ENCODE measurements at regions not wholly inside any gene's neighbourhood (a gene's known extent, or its start where the extent isn't known, plus 50 kb on each side); places are given as distances from the start of the nearest gene placed in this dataset.

GRCh38 chr10:14385596-14386593, 55.2 kb upstream of the FRMD4A start:
- DNase-seq: no peak

DNA sequence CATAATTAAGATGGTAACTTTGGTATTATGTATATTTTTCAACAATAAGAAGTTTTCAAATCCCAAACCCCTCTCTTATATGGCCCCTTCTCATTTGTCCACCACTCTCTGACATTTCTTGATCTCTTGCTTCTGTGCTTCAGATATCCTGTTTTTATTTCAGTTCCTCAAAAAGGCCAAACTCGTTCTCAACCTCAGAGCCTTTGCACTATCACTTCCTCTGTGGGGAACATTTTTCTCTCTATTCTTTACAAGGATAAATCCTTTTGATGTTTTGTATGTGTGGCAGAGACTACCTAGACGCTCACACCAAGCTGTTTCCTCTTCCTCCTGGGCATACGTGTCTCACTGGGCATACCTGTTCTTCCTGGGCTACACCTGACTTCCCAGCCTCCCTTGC, 54.2 kb upstream of the FRMD4A start:
- no peak for DNase-seq

DNA sequence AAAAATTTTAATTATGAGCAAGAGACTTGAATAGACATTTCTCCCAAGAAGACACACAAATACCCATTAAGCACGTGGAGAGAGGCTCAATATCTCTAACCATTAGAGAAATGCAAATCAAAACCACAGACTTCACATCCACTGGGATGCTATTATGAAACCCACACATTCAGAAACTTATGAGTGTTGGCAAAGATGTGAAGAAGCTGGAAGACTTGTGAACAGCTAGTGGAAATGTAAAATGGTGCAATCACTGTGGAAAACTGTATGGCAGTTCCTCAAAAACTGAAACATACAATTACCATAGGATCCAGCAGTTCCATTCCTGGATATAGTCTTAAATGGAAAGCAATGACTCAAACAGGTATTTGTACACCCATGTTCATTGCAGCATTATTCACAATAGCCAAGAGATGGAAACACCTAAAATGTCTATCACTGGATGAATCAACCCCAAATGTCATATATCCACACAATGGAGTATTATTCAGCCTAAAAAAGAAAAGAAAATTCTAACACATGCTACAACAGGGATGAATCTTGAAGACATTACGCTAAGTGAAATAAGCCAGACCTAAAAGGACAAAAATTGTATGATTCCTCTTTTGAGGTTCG, 53.5 kb upstream of the FRMD4A start:
- no peak for DNase-seq

GRCh38 chr10:14383266-14383665, 52.5 kb upstream of the FRMD4A start:
- no peak for DNase-seq

DNA sequence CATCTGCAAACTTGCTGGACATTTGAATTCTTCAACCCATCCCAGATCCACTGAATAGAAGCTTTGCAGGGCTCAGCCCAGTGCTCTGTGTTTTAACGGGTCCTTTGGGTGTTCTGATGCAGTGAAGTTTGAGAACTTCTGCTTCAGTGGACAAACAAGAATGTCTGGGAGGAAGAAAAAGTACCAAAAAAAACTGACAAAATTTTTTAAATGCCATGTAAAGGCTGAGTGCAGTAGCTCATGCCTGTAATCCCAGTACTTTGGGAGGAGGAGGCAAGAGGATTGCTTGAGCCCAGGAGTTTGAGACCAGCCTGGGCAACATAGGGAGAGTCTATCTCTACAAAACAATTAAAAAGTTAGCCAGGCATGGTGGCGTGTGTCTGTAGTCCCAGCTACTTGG, 51.8 kb upstream of the FRMD4A start:
- DNase-seq: no peak

DNA sequence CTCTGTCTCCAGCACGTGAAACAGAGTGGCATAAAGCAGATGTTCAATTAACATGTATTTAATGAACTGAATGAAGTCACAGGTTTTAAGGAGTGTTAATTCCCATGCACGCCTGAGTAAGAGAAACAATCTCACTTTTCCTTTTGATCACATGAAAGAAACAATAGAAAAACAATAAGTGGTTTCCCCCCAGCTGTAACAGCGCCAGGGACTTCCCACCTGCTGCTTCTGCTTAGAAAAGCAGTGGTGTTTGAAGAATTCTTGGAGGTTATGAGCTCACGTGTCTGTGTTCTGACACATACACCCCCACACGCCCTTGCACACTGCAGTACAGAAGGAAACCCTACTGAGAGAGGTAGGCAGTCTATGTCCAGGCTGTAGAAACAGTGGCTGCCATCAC, 51.3 kb upstream of the FRMD4A start:
- peak; percentile 43 for DNase-seq

DNA sequence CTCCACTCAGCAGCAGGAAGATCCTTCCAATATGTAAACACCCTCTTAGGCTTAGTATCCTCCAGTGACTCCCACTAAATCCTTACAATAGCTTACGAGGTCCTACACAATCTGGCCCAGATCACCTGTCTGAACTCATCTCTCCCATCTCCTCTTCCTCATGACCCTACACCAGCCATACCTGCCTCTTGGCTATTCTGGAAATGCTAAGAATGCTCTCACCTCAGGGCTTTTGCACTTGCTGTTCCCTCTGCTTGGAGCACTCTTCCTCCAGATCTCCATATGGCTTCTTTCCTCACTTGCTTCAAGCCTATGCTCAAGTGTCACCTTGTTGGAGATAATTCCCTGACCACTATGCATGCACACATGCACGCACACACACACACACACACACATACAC, 50.8 kb upstream of the FRMD4A start:
- DNase-seq: no peak

GRCh38 chr10:14380746-14381145, 50.0 kb upstream of the FRMD4A start:
- no peak for DNase-seq

Measured in activated T-cell treated with anti-CD3 and anti-CD28 coated beads for 4 hours (primary cell).